AG09309 (cell line): ENCODE measurements at regions not wholly inside any gene's neighbourhood (a gene's known extent, or its start where the extent isn't known, plus 50 kb on each side); places are given as distances from the start of the nearest gene placed in this dataset.

ENCODE experiments used
- DNase-seq: peaks from one replicate; pipeline ENCODE4 v3.0.0-alpha.2; 2010; ENCODE audit warnings: low read depth
- H3K4me3 ChIP-seq: 2 replicates; pipeline ENCODE4 v1.5.1; 2011; ENCODE audit warnings: mild to moderate bottlenecking, low read depth, low read length, moderate library complexity; ENCODE audit not compliant: control insufficient read depth
- TF ChIP-seq, protein P1 (sequence below): IDR thresholded peaks from 2 replicates; pipeline ENCODE4 v1.5.1; 2011; ENCODE audit warnings: mild to moderate bottlenecking, low read depth, low read length, inconsistent platforms; ENCODE audit not compliant: insufficient read depth, control insufficient read depth; ENCODE audit errors: missing control alignments

DNA sequence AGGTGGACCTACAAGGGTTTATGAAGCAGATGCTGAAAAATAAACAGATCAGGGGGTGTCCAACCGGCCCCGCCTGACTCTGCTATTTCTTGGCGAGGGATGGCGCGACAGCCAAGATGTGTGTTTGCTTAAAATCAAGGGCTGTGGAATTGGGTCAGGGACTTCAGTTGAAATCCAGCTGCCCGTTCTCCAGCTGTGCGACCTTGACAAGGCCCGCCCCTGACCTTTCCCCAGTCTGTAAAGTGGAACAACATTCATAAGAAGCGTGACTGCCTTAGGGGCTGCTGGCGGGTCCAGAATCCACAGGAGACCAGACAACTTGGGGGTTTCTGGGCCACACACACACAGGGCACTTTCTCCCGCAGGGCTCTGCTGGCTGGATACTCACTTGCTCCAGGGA, 517.5 kb downstream of the PREX1 start:
- TF ChIP-seq, protein P1, sequence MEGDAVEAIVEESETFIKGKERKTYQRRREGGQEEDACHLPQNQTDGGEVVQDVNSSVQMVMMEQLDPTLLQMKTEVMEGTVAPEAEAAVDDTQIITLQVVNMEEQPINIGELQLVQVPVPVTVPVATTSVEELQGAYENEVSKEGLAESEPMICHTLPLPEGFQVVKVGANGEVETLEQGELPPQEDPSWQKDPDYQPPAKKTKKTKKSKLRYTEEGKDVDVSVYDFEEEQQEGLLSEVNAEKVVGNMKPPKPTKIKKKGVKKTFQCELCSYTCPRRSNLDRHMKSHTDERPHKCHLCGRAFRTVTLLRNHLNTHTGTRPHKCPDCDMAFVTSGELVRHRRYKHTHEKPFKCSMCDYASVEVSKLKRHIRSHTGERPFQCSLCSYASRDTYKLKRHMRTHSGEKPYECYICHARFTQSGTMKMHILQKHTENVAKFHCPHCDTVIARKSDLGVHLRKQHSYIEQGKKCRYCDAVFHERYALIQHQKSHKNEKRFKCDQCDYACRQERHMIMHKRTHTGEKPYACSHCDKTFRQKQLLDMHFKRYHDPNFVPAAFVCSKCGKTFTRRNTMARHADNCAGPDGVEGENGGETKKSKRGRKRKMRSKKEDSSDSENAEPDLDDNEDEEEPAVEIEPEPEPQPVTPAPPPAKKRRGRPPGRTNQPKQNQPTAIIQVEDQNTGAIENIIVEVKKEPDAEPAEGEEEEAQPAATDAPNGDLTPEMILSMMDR, result no peak
- DNase-seq, result no peak
- no peak overlapping the region for H3K4me3 ChIP-seq

DNA sequence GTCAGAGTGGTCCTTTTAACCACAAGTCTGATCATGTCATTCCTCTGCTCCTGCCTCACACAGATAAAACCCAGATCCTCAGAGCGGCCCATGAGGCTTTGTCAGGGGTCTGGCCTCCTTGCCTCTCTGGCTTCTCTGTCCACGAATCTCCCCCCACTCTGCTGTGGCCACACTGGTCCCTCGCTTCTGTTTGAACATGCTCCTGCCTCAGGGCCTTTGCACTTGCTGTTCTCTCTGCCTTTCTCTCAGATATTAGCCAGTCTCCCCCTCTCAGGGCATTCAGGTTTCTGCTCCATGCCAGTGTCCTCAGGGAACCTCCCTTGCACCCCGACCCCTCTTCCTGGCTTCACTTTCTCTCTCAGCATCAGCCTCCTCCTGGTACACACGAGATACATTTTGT, 518.5 kb downstream of the PREX1 start:
- TF ChIP-seq, protein P1, result no peak
- DNase-seq, result no peak
- no peak overlapping the region for H3K4me3 ChIP-seq

DNA sequence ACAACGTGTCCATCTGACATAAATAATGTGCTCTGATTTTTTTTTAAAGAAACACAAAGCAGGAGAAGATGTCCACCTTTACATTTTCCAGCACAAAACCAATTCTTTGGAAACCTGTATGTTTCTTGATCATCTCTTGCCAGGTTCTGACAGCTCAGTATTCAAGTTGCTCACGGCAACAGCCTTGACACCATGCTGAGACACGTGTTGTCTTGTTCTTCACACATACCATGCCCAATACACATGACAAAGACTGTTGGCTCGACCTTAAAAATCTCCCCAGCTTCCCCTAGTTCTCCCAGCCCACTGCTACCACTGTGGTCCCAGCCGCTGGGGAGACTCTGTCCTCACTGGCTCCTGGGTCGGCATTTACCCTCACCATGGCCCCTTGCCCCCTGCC, 518.9 kb downstream of the PREX1 start:
- TF ChIP-seq, protein P1, result no peak
- DNase-seq, result no peak
- H3K4me3 ChIP-seq, result no peak overlapping the region

DNA sequence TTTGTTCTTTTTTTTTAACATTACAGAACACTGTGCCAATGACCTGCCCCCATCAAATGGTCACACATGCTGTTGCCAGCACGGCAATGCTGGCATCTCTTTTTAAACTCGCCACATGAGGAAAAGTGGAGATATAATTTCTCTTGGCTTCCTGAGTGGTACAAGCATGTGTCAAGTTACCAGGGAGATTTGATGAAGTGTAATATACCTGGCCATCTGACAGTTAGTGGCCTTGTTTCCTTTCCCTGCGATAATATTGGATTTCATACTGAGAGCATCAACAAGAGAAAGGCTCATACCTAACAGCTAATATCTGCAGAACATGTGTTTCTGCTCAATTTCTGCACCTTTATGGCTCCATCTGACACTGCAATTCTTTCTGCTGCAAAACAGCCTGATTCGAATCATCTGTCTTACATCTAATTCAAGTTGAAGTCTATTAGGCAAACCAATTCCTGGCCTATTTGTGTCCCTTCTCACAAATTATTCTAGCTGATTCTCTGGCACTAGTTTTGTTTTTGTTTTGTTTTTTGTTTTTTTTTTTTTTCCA, 519.5 kb downstream of the PREX1 start:
- TF ChIP-seq, protein P1, result no peak
- DNase-seq, result no peak
- no peak overlapping the region for H3K4me3 ChIP-seq

DNA sequence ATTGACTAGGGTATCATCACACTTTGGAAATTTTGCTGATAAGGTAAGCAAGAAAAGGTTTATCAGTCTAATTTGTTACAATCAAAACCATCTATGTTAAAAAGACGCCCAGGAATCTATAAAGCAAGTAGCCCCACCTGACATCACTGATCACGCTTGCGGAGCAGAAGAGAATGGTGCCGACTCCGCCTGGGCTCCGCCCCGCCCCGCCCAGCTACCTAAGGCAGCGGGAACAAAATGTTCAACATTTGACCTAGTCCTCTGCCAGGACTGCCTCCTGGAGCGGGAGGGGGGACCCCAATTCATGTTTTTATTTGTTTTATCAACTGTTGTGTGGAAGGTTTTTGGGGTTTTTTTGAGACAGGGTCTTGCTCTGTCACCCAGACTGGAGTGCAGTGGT, 520.5 kb downstream of the PREX1 start:
- no peak overlapping the region for H3K4me3 ChIP-seq
- no peak for DNase-seq
- TF ChIP-seq, protein P1, result no peak

DNA sequence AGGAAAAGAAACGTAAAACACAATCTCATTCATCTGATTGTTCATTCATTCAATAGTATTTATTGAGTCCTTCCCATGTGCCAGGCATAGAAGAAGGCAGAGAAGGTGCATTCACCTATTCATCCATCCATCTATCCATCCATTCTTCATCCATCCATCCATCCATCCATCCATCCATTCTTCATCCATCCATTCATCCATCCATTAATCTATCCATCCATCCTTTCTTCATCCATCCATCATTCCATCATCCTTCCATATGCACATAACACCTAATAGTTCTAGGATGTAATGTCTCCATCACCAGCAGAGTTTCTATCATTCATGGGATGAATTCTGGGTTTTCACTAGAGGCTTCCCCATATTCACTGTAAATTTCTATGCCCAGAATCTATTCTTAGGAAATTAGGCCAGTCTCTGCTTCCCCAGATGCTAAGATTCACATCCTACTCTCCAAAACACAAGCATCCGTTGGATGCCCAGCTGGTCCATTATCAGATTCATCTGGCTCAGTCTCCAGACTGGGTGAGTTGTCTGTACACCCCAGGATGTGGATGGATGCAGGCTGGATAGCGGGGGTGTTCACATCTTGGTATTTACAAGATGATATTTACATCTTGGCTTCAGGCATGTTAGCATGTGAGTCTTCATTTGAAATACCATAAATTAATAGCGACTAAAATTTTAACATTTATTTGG, 517.7 kb upstream of the SULF2 start:
- H3K4me3 ChIP-seq, result no peak overlapping the region
- TF ChIP-seq, protein P1, result no peak
- DNase-seq, result no peak
